Fibroblast of lung (primary cell): ENCODE measurements at regions not wholly inside any gene's neighbourhood (a gene's known extent, or its start where the extent isn't known, plus 50 kb on each side); places are given as distances from the start of the nearest gene placed in this dataset.

Experiments
- DNase-seq, 2 donors: peaks; one replicate each; pipeline versions ENCODE4 v3.0.0 to v3.0.0-alpha.2; 2010; ENCODE audit warnings: low read depth in 2 of 2
- H2AFZ ChIP-seq: 2 replicates; pipeline ENCODE4 v1.5.1; 2012; ENCODE audit warnings: low read length, control low read depth, inconsistent platforms
- H3K27ac ChIP-seq: 2 replicates; pipeline ENCODE4 v1.5.1; 2011; ENCODE audit warnings: low read length, control low read depth; ENCODE audit not compliant: insufficient read depth
- H3K27me3 ChIP-seq: 2 replicates; pipeline ENCODE4 v1.5.1; 2011; ENCODE audit warnings: mild to moderate bottlenecking, low read length; ENCODE audit not compliant: control insufficient read depth, insufficient read depth
- H3K36me3 ChIP-seq: 2 replicates; pipeline ENCODE4 v1.5.1; 2011; ENCODE audit warnings: low read length; ENCODE audit not compliant: control insufficient read depth, insufficient read depth
- H3K4me1 ChIP-seq: 2 replicates; pipeline ENCODE4 v1.5.1; 2011; ENCODE audit warnings: low read length; ENCODE audit not compliant: control insufficient read depth, insufficient read depth; ENCODE audit errors: extremely low read depth
- H3K4me2 ChIP-seq: 2 replicates; pipeline ENCODE4 v1.5.1; 2011; ENCODE audit warnings: low read length, control low read depth; ENCODE audit not compliant: insufficient read depth; ENCODE audit errors: extremely low read depth
- H3K4me3 ChIP-seq, 4 experiments: fragments of 200-600 bp in 1 of 4; sonication (generic) in 1 of 4; replicated peaks in 1 of 4; 2 replicates each; pipeline ENCODE4 v1.5.1; 2011 to 2016; ENCODE audit warnings: low read length in 4 of 4, low read depth in 3 of 4, mild to moderate bottlenecking in 3 of 4, control low read depth in 2 of 4, inconsistent platforms in 1 of 4, mixed read lengths in 1 of 4; ENCODE audit not compliant: insufficient read depth in 1 of 4; ENCODE audit errors: control extremely low read depth in 1 of 4
- H3K79me2 ChIP-seq: 2 replicates; pipeline ENCODE4 v1.5.1; 2012; ENCODE audit warnings: mild to moderate bottlenecking, low read length, inconsistent platforms; ENCODE audit not compliant: control insufficient read depth, insufficient read depth
- H3K9ac ChIP-seq: 2 replicates; pipeline ENCODE4 v1.5.1; 2011; ENCODE audit warnings: mild to moderate bottlenecking, low read length, control low read depth; ENCODE audit not compliant: insufficient read depth
- H3K9me3 ChIP-seq: 2 replicates; pipeline ENCODE4 v1.5.1; 2012; ENCODE audit warnings: low read depth, low read length; ENCODE audit not compliant: control insufficient read depth, insufficient read depth
- H4K20me1 ChIP-seq: 2 replicates; pipeline ENCODE4 v1.5.1; 2011; ENCODE audit warnings: low read length; ENCODE audit not compliant: control insufficient read depth, insufficient read depth; ENCODE audit errors: extremely low read depth
- EZH2 ChIP-seq: IDR thresholded peaks from 2 replicates; pipeline ENCODE4 v1.5.1; 2012; ENCODE audit warnings: low read length, control low read depth, mild to moderate bottlenecking; ENCODE audit errors: missing control alignments
- TF ChIP-seq, protein P1 (sequence below), 2 donors: IDR thresholded peaks in 1 of 2; conservative IDR thresholded peaks in 1 of 2; 1 replicate in 1 of 2; 2 replicates in 1 of 2; pipeline ENCODE4 v1.5.1; 2011 to 2012; ENCODE audit warnings: low read length in 2 of 2, control low read depth in 1 of 2, inconsistent platforms in 1 of 2, low read depth in 1 of 2, mild to moderate bottlenecking in 1 of 2

DNA sequence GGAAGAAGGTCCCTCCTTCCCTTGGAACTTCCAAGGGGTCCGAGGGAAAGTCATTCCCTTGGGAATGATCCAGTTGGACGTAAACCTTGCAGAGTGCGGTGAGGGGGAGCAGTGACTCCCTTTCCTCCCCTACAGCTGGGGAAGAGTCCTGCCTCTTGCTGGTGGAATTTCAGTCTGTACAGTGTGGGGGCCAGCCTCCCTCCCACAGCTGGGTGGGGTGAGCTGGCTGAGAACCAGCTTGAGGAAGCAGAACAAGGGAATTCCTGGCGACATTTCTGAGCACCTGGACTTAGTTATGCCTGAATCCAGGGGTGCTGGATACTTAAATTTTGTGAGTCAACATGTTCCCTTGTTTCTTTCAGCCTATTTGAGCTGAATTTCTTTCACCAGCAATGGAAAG, 152.0 kb downstream of the ANKRD60 start:
- Histone ChIP-seq H2AFZ (no peak overlapping the region), H4K20me1 (no peaks in the 10 kb centered on the region), H3K79me2 (no peaks in the 10 kb centered on the region), H3K36me3 (no peaks in the 10 kb centered on the region), H3K4me2 (no peak overlapping the region), H3K4me3 (no peak overlapping the region), H3K27me3 (no peaks in the 10 kb centered on the region), H3K4me1 (no peaks in the 10 kb centered on the region), H3K9ac (no peak overlapping the region), H3K9me3 (no peaks in the 10 kb centered on the region), H3K27ac (no peak overlapping the region)
- TF ChIP-seq EZH2, result no peak
- TF ChIP-seq, protein P1, sequence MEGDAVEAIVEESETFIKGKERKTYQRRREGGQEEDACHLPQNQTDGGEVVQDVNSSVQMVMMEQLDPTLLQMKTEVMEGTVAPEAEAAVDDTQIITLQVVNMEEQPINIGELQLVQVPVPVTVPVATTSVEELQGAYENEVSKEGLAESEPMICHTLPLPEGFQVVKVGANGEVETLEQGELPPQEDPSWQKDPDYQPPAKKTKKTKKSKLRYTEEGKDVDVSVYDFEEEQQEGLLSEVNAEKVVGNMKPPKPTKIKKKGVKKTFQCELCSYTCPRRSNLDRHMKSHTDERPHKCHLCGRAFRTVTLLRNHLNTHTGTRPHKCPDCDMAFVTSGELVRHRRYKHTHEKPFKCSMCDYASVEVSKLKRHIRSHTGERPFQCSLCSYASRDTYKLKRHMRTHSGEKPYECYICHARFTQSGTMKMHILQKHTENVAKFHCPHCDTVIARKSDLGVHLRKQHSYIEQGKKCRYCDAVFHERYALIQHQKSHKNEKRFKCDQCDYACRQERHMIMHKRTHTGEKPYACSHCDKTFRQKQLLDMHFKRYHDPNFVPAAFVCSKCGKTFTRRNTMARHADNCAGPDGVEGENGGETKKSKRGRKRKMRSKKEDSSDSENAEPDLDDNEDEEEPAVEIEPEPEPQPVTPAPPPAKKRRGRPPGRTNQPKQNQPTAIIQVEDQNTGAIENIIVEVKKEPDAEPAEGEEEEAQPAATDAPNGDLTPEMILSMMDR (conservative IDR thresholded peaks at IDR 0.05 in 1 of 2, IDR thresholded peaks at IDR 0.05 in 1 of 2; ENCODE audit: low read depth in 1 of 2, low read length in 2 of 2), result no peak
- DNase-seq, result peak in 1 of 2 donors; percentile 57

DNA sequence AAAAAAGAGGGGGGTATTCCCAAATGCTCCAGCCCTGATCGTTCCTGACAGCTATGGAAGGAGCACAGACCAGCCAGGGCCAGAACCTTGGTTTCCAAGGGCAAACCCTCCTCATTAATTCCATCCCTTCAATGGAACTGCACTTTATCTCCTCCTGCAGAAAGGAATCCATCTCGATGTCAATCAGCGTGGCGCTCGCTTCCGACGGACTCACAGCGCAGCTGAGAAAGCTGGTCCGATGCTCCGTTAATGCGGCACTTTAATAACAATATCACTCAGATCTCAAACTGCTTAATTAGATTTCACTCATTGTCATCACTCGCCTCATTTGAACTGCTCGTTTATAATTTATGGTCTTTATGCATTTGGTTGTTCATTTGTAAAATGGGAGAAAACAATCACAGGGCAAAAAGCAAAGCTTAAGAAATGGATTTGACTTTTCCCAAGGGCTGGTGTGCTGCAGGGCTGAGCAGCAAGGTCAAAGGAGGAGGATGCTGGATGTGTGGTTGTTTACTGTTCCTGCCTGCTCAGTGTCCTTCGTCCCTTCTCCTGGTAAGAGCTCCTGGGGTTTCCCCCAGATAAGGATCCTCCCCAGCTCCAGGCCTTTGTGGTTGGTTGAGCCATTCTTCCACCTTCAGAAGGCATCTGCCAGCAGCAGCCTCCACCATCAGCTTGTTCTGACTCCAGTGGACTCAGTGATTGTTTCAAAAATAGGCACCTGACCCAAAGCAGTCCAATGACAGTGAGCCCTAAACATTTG, 152.7 kb downstream of the ANKRD60 start:
- TF ChIP-seq, protein P1 (conservative IDR thresholded peaks at IDR 0.05 in 1 of 2, IDR thresholded peaks at IDR 0.05 in 1 of 2; ENCODE audit: low read depth in 1 of 2, low read length in 2 of 2), result no peak
- TF ChIP-seq EZH2, result no peak
- H3K4me2 ChIP-seq, result no peak overlapping the region
- H4K20me1 ChIP-seq, result no peaks in the 10 kb centered on the region
- H3K27ac ChIP-seq, result no peak overlapping the region
- no peak overlapping the region for H2AFZ ChIP-seq
- no peaks in the 10 kb centered on the region for H3K36me3 ChIP-seq
- no peaks in the 10 kb centered on the region for H3K4me1 ChIP-seq
- no peak overlapping the region for H3K4me3 ChIP-seq
- no peaks in the 10 kb centered on the region for H3K9me3 ChIP-seq
- no peaks in the 10 kb centered on the region for H3K79me2 ChIP-seq
- H3K27me3 ChIP-seq, result no peaks in the 10 kb centered on the region
- no peak for DNase-seq
- H3K9ac ChIP-seq, result no peak overlapping the region

DNA sequence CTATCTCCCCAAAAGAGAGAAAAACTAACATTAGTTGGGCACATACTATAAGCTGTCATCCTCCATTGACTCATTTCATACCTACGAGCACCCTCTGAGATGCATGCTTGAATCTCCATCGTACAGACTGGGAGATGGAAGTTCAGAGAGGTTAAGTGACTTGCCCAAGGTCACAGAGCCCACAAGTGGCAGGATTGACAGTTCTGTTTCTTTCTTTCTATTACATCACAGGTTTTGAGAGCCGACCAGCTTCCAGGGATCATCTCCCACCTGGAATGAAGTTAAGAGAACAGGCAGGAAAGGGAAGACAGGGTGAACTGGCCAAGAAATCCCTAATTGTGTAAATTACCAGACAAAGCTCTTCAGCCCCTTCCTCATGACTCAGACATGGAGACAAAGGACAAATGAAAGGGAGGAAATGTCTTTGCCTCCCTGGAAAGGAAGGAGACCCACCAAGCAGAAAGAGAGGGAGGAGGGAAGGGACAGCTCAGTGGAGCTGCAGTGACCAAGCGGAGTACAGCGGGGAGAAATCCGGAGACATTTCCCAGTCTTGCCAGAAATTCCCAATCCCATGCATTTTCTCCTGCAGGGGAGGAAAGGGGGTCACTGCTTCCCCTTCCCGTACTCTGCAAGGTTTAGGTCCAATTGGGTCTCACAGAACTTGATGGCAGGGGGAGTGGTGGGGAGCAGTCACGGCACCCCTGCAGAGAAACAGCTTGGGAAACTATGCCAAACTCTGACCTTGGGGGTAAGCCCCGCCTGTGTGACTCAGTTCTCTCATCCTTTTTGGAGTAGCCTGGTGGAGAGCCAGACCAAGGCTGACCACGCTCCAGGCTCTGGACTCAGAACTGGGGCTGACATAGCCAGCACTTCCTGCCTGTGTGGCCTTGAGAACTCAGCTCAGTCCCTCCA, 154.3 kb downstream of the ANKRD60 start:
- no peak overlapping the region for H3K4me3 ChIP-seq
- no peaks in the 10 kb centered on the region for H3K9me3 ChIP-seq
- H3K4me1 ChIP-seq, result no peaks in the 10 kb centered on the region
- H4K20me1 ChIP-seq, result no peaks in the 10 kb centered on the region
- peak overlapping the region; percentile 65 for H2AFZ ChIP-seq
- no peak for TF ChIP-seq EZH2
- no peaks in the 10 kb centered on the region for H3K27me3 ChIP-seq
- no peak overlapping the region for H3K9ac ChIP-seq
- H3K27ac ChIP-seq, result no peak overlapping the region
- H3K4me2 ChIP-seq, result no peak overlapping the region
- H3K36me3 ChIP-seq, result no peaks in the 10 kb centered on the region
- peak; percentile 1 to 81 for DNase-seq
- no peaks in the 10 kb centered on the region for H3K79me2 ChIP-seq
